GM23248 (cell line): ENCODE measurements at regions not wholly inside any gene's neighbourhood (a gene's known extent, or its start where the extent isn't known, plus 50 kb on each side); places are given as distances from the start of the nearest gene placed in this dataset.

Experiments
- EZH2 ChIP-seq: fragments of 200-600 bp; sonication (generic); IDR thresholded peaks from 2 replicates; pipeline ENCODE4 v1.6.1; 2018; ENCODE audit warnings: antibody characterized with exemption, mild to moderate bottlenecking; ENCODE audit not compliant: insufficient read depth, poor library complexity, severe bottlenecking
- EZH2phosphoT487 ChIP-seq: fragments of 200-600 bp; sonication (generic); IDR thresholded peaks from 2 replicates; pipeline ENCODE4 v1.6.1; 2018; ENCODE audit warnings: antibody characterized with exemption, moderate library complexity, mild to moderate bottlenecking, low read depth; ENCODE audit not compliant: insufficient read depth

GRCh38 chr2:156098506-156098905, 234.0 kb downstream of the NR4A2 start:
- no peak for TF ChIP-seq EZH2phosphoT487
- TF ChIP-seq EZH2: no peak
